ENCODE measurements at regions not wholly inside any gene's neighbourhood (a gene's known extent, or its start where the extent isn't known, plus 50 kb on each side); places are given as distances from the start of the nearest gene placed in this dataset.

GRCh38 chr6:4018171-4018923 is 60.6 kb downstream of the FAM217A start:
- H3K27ac Mint-ChIP-seq, result peak overlapping the region; percentile 97
- peak; percentile 98 for DNase-seq
- H3K27me3 ChIP-seq (ENCODE audit: control insufficient read depth, insufficient read depth, low read length, poor library complexity, severe bottlenecking), result no peaks in the 10 kb centered on the region
- H3K9me3 ChIP-seq (ENCODE audit: control insufficient read depth, low read length), result peaks cover 11% of the 10 kb centered on the region
- H3K4me3 Mint-ChIP-seq, result peak overlapping the region; percentile 85
- peaks cover 36% of the 10 kb centered on the region for H3K4me1 Mint-ChIP-seq
- H3K27ac ChIP-seq (ENCODE audit: low read depth, low read length), result peak overlapping the region; percentile 97
- peaks cover 4% of the 10 kb centered on the region for H3K4me1 ChIP-seq (ENCODE audit: control insufficient read depth, insufficient read depth, low read length)
- 0 to 1% methylated on average over 29 to 62 of the region's 62 CpGs for WGBS, 2 experiments (ENCODE audit: insufficient coverage in 1 of 2, insufficient read length in 1 of 2)
- H3K9ac ChIP-seq (ENCODE audit: extremely low read depth, low read length, poor library complexity, severe bottlenecking), result peak overlapping the region; percentile 93
- no peaks in the 10 kb centered on the region for H3K27me3 Mint-ChIP-seq (ENCODE audit: insufficient read depth)
- H3K36me3 Mint-ChIP-seq (ENCODE audit: low read depth), result peaks cover 25% of the 10 kb centered on the region
- peaks cover 17% of the 10 kb centered on the region for H3K36me3 ChIP-seq (ENCODE audit: control insufficient read depth, insufficient read depth, low read length)
- peak overlapping the region; percentile 90 for H3K4me3 ChIP-seq (ENCODE audit: low read length)
- TF ChIP-seq, protein P1, sequence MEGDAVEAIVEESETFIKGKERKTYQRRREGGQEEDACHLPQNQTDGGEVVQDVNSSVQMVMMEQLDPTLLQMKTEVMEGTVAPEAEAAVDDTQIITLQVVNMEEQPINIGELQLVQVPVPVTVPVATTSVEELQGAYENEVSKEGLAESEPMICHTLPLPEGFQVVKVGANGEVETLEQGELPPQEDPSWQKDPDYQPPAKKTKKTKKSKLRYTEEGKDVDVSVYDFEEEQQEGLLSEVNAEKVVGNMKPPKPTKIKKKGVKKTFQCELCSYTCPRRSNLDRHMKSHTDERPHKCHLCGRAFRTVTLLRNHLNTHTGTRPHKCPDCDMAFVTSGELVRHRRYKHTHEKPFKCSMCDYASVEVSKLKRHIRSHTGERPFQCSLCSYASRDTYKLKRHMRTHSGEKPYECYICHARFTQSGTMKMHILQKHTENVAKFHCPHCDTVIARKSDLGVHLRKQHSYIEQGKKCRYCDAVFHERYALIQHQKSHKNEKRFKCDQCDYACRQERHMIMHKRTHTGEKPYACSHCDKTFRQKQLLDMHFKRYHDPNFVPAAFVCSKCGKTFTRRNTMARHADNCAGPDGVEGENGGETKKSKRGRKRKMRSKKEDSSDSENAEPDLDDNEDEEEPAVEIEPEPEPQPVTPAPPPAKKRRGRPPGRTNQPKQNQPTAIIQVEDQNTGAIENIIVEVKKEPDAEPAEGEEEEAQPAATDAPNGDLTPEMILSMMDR (conservative IDR thresholded peaks at IDR 0.05), result peak; percentile 64
- peaks cover 9% of the 10 kb centered on the region for H3K9me3 Mint-ChIP-seq
